Testis (tissue), 2 donors: ENCODE measurements at regions not wholly inside any gene's neighbourhood (a gene's known extent, or its start where the extent isn't known, plus 50 kb on each side); places are given as distances from the start of the nearest gene placed in this dataset.
"Not testable (repeated sequence)": the region's sequence is repeated elsewhere in the genome, so short reads cannot be mapped to it uniquely, and the experiment has no call there.

Experiments used
- DNase-seq: peaks from one replicate; pipeline ENCODE4 v3.0.0-alpha.2; 2019
- H3K27ac ChIP-seq, 2 donors: fragments of 200-600 bp; sonication (generic); one replicate each; pipeline ENCODE4 v1.5.1; 2019
- H3K27me3 ChIP-seq: fragments of 200-600 bp; sonication (generic); one replicate; pipeline ENCODE4 v1.5.1; 2019
- H3K36me3 ChIP-seq: fragments of 200-600 bp; sonication (generic); one replicate; pipeline ENCODE4 v1.5.1; 2017; ENCODE audit warnings: low read depth; ENCODE audit errors: missing control alignments
- H3K4me1 ChIP-seq: fragments of 200-600 bp; sonication (generic); one replicate; pipeline ENCODE4 v1.5.1; 2019
- H3K4me3 ChIP-seq, 2 donors: fragments of 200-600 bp; sonication (generic); one replicate each; pipeline ENCODE4 v1.5.1; 2017 to 2019
- H3K9me3 ChIP-seq: fragments of 200-600 bp; sonication (generic); one replicate; pipeline ENCODE4 v1.5.1; 2017
- CTCF ChIP-seq, 3 experiments: fragments of 450-650 bp in 2 of 3; fragments of 200-600 bp in 1 of 3; sonication (generic) in 1 of 3; IDR thresholded peaks; one replicate each; pipeline ENCODE4 v1.5.1; 2016 to 2019; ENCODE audit warnings: antibody characterized with exemption in 3 of 3, mild to moderate bottlenecking in 2 of 3, moderate library complexity in 1 of 3
- POLR2A ChIP-seq: fragments of 450-650 bp; IDR thresholded peaks from one replicate; pipeline ENCODE4 v1.6.1; 2017; ENCODE audit warnings: antibody characterized with exemption, mild to moderate bottlenecking, moderate library complexity
- WGBS, 2 donors: methylation state at CpG; one replicate each; pipeline ENCODE4 v1.1.5; 2018; 5-methylcytosine and 5-hydroxymethylcytosine counted together
- intact Hi-C: fragments of 100-400 bp; cut with DNase I; formaldehyde crosslinking; loops from one replicate; pipeline ENCODE4 v1.15.1; 2023; ENCODE audit warnings: low total_unique reads

- WGBS, 2 donors = 49 to 64% methylated on average over 5 to 9 of the region's 9 CpGs
- no peaks in the 10 kb centered on the region for H3K4me1 ChIP-seq
- intact Hi-C loops = no loop called here
- DNase-seq = no peak
- TF ChIP-seq CTCF (IDR thresholded peaks at IDR 0.05) (no peak), POLR2A (no peak)
- no peak overlapping the region for H3K27ac ChIP-seq
- no peaks in the 10 kb centered on the region for H3K36me3 ChIP-seq
- no peaks in the 10 kb centered on the region for H3K27me3 ChIP-seq
- H3K9me3 ChIP-seq = no peaks in the 10 kb centered on the region
- H3K4me3 ChIP-seq = no peak overlapping the region
These were observed 276.9 kb downstream of the MATN1 start for GRCh38 chr1:30446508-30446907.

GRCh38 chr1:30446095-30446494 lies 277.3 kb downstream of the MATN1 start:
- WGBS, 2 donors = 76 to 82% methylated on average over 5 to 11 of the region's 11 CpGs
- Histone ChIP-seq H3K27ac (no peak overlapping the region), H3K36me3 (no peaks in the 10 kb centered on the region), H3K9me3 (no peaks in the 10 kb centered on the region), H3K4me1 (no peaks in the 10 kb centered on the region), H3K4me3 (no peak overlapping the region), H3K27me3 (no peaks in the 10 kb centered on the region)
- intact Hi-C loops = no loop called here
- DNase-seq = no peak
- TF ChIP-seq CTCF (IDR thresholded peaks at IDR 0.05) = no peak
- TF ChIP-seq POLR2A = no peak

- DNase-seq = no peak
- no peaks in the 10 kb centered on the region for H3K36me3 ChIP-seq
- no peaks in the 10 kb centered on the region for H3K27me3 ChIP-seq
- TF ChIP-seq POLR2A (no peak), CTCF (IDR thresholded peaks at IDR 0.05) (no peak)
- no peak overlapping the region for H3K4me3 ChIP-seq
- no peaks in the 10 kb centered on the region for H3K9me3 ChIP-seq
- H3K27ac ChIP-seq = no peak overlapping the region
- no peaks in the 10 kb centered on the region for H3K4me1 ChIP-seq
- intact Hi-C loops = no loop called here
- WGBS, 2 donors = 77 to 90% methylated on average over 10 of the region's 10 CpGs
These were observed 277.9 kb downstream of the MATN1 start for GRCh38 chr1:30445449-30445848.

DNA sequence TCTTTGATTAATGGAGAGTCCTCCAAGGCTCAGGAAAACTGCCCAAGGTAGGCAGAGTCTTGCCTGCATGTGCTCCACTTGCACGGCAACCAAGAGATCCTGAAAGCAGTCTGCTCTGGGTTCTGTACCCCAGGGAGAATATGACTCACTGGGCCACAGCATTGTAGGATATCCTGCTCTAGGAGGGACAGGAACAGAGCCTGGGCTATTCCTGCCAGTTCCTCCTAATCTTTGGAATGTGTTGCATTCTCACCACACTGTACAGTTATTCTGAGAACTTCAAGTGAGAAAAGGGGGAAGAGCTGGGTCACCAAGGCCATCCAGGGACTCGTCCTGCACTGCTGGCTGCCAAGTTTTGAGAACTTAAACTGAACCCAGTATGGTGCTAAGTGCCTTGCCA lies 278.5 kb downstream of the MATN1 start:
- DNase-seq = no peak
- H3K9me3 ChIP-seq = no peaks in the 10 kb centered on the region
- intact Hi-C loops = no loop called here
- H3K4me3 ChIP-seq = no peak overlapping the region
- no peak overlapping the region for H3K27ac ChIP-seq
- no peaks in the 10 kb centered on the region for H3K4me1 ChIP-seq
- H3K27me3 ChIP-seq = no peaks in the 10 kb centered on the region
- 47 to 52% methylated on average over 2 of the region's 2 CpGs for WGBS, 2 donors
- H3K36me3 ChIP-seq = no peaks in the 10 kb centered on the region
- TF ChIP-seq CTCF (IDR thresholded peaks at IDR 0.05) = no peak
- no peak for TF ChIP-seq POLR2A

- TF ChIP-seq POLR2A = no peak
- TF ChIP-seq CTCF (IDR thresholded peaks at IDR 0.05) = no peak
- H3K36me3 ChIP-seq = no peaks in the 10 kb centered on the region
- H3K27me3 ChIP-seq = no peaks in the 10 kb centered on the region
- WGBS, 2 donors = 87% methylated on average over 1 of the region's 1 CpG; no CpG with 5 or more reads in 1 of the 2 donors
- no peaks in the 10 kb centered on the region for H3K4me1 ChIP-seq
- no peak for DNase-seq
- no peaks in the 10 kb centered on the region for H3K9me3 ChIP-seq
- intact Hi-C loops = no loop called here
- H3K4me3 ChIP-seq = no peak overlapping the region
- no peak overlapping the region for H3K27ac ChIP-seq
These were observed 279.0 kb downstream of the MATN1 start for GRCh38 chr1:30444401-30444800.

- H3K36me3 ChIP-seq, H3K27me3 ChIP-seq, DNase-seq, H3K27ac ChIP-seq, H3K4me3 ChIP-seq, H3K4me1 ChIP-seq, H3K9me3 ChIP-seq, intact Hi-C loops: not testable (repeated sequence)
- 77 to 93% methylated on average over 6 to 9 of the region's 9 CpGs for WGBS, 2 donors
These were observed 285.1 kb downstream of the MATN1 start for GRCh38 chr1:30438274-30438673.
